ENCODE measurements at regions not wholly inside any gene's neighbourhood (a gene's known extent, or its start where the extent isn't known, plus 50 kb on each side); places are given as distances from the start of the nearest gene placed in this dataset.

DNA sequence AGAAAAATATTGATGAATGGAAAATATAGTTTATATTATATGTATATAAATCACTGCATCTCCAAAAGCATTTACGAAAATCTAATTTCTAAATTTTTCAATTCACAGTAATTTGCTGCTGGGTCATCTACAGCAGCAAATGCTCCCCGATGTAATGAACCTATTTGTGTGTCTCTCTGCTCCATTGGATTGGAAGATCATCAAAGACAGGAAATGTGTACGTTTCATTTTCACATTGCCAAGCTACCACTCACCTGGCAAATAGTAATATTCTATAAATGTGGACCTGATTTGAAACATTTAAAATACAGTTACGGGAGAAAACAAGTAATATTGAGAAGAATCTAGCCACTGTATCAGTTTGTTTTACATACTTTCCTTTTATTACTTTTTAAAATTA lies 317.7 kb downstream of the PAPSS1 start:
- Histone ChIP-seq H2AFZ (replicated peaks; ENCODE audit: low read length, poor library complexity) (no peak overlapping the region), H2BK20ac (ENCODE audit: low read depth, low read length) (no peak overlapping the region), H3K36me3 (ENCODE audit: control insufficient read depth, insufficient read depth, low read length) (no peaks in the 10 kb centered on the region), H3K79me1 (ENCODE audit: low read depth in 1 of 2, low read length in 2 of 2) (no peaks in the 10 kb centered on the region), H3K4me3 (ENCODE audit: insufficient read depth, low read depth, low read length) (no peak overlapping the region), H3K9me1 (ENCODE audit: insufficient read depth, low read length) (no peaks in the 10 kb centered on the region), H3K27ac (ENCODE audit: insufficient read depth, low read length) (no peak overlapping the region), H3K9ac (ENCODE audit: low read depth, low read length) (no peak overlapping the region), H3K4ac (ENCODE audit: low read depth, low read length) (no peak overlapping the region), H4K8ac (ENCODE audit: low read depth in 2 of 2, low read length in 2 of 2) (no peak overlapping the region), H2AK5ac (ENCODE audit: low read depth, low read length) (no peak overlapping the region), H2BK15ac (ENCODE audit: low read depth, low read length) (no peak overlapping the region), H2BK5ac (ENCODE audit: low read depth, low read length, poor library complexity, severe bottlenecking) (no peak overlapping the region), H3K4me2 (ENCODE audit: low read depth, low read length) (no peak overlapping the region), H3K14ac (replicated peaks; ENCODE audit: low read depth, low read length) (no peak overlapping the region), H3K23ac (ENCODE audit: low read depth, low read length) (no peak overlapping the region), H3K9me3 (ENCODE audit: control insufficient read depth, insufficient read depth, low read length) (no peaks in the 10 kb centered on the region), H4K91ac (ENCODE audit: insufficient read depth, low read depth, low read length) (no peak overlapping the region), H2AK9ac (replicated peaks; ENCODE audit: low read depth, low read length, poor library complexity) (no peak overlapping the region), H3K4me1 (ENCODE audit: control insufficient read depth, insufficient read depth, low read length) (no peaks in the 10 kb centered on the region), H3K56ac (ENCODE audit: extremely low read depth, insufficient read depth, low read length) (no peak overlapping the region), H3K18ac (ENCODE audit: low read depth, low read length) (no peak overlapping the region), H3K27me3 (ENCODE audit: control insufficient read depth, insufficient read depth, low read length) (no peaks in the 10 kb centered on the region), H2BK120ac (ENCODE audit: low read depth, low read length) (no peak overlapping the region), H4K5ac (ENCODE audit: low read depth, low read length) (no peak overlapping the region), H4K20me1 (ENCODE audit: insufficient read depth, low read length) (no peaks in the 10 kb centered on the region)
- CTCF ChIA-PET, result interaction anchor here (1.1 kb wide), 1 partner anchor 10 kb away, joined by 3 read pairs; no protein-coding TSS in a partner anchor
- no TSS peak for BruUV-seq (replicated peaks)
- TF ChIP-seq NFE2L2 (IDR thresholded peaks at IDR 0.05; ENCODE audit: low read depth, low read length), result no peak
- TF ChIP-seq, protein P1, sequence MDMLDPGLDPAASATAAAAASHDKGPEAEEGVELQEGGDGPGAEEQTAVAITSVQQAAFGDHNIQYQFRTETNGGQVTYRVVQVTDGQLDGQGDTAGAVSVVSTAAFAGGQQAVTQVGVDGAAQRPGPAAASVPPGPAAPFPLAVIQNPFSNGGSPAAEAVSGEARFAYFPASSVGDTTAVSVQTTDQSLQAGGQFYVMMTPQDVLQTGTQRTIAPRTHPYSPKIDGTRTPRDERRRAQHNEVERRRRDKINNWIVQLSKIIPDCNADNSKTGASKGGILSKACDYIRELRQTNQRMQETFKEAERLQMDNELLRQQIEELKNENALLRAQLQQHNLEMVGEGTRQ (IDR thresholded peaks at IDR 0.05; ENCODE audit: low read depth, low read length), result no peak
- TF ChIP-seq RFX5 (IDR thresholded peaks at IDR 0.05; ENCODE audit: low read depth, low read length), result no peak
- TF ChIP-seq BHLHE40 (IDR thresholded peaks at IDR 0.05; ENCODE audit: low read depth, low read length), result no peak
- TF ChIP-seq, protein P2, sequence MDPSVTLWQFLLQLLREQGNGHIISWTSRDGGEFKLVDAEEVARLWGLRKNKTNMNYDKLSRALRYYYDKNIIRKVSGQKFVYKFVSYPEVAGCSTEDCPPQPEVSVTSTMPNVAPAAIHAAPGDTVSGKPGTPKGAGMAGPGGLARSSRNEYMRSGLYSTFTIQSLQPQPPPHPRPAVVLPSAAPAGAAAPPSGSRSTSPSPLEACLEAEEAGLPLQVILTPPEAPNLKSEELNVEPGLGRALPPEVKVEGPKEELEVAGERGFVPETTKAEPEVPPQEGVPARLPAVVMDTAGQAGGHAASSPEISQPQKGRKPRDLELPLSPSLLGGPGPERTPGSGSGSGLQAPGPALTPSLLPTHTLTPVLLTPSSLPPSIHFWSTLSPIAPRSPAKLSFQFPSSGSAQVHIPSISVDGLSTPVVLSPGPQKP (IDR thresholded peaks at IDR 0.05; ENCODE audit: borderline replicate concordance, low read depth, low read length), result no peak
- TF ChIP-seq FOS (IDR thresholded peaks at IDR 0.05; ENCODE audit: low read depth, low read length), result no peak
- TF ChIP-seq MAFK (IDR thresholded peaks at IDR 0.05; ENCODE audit: low read depth, low read length), result no peak
- TF ChIP-seq MAZ (IDR thresholded peaks at IDR 0.05; ENCODE audit: borderline replicate concordance, low read depth, low read length), result no peak
- no peak for TF ChIP-seq RAD21 (IDR thresholded peaks at IDR 0.05; ENCODE audit: low read length)
- intact Hi-C loops (cut with micrococcal nuclease) (no loop called here), in situ Hi-C loops (cut with MboI; ENCODE audit: low sequenced_read_pairs) (no loop called here), dilution Hi-C loops (cut with HindIII; ENCODE audit: low sequenced_read_pairs, unreplicated experiment) (no loop called here)
- ATAC-seq (ENCODE audit: low read depth) (no peak), DNase-seq (no peak)
- POLR2A ChIA-PET (ENCODE audit: unreplicated experiment), result no interaction called here
- no CpG with 5 or more reads among the region's 4 CpGs for WGBS, 2 experiments (ENCODE audit: extremely low coverage in 2 of 2, insufficient read length in 1 of 2)
